AG09309 (cell line): ENCODE measurements at regions not wholly inside any gene's neighbourhood (a gene's known extent, or its start where the extent isn't known, plus 50 kb on each side); places are given as distances from the start of the nearest gene placed in this dataset.
A peak's percentile ranks its signal among the peaks of the same experiment; 100 is the strongest.

Experiments
- DNase-seq: peaks from one replicate; pipeline ENCODE4 v3.0.0-alpha.2; 2010; ENCODE audit warnings: low read depth
- H3K4me3 ChIP-seq: 2 replicates; pipeline ENCODE4 v1.5.1; 2011; ENCODE audit warnings: mild to moderate bottlenecking, low read depth, low read length, moderate library complexity; ENCODE audit not compliant: control insufficient read depth
- TF ChIP-seq, protein P1 (sequence below): IDR thresholded peaks from 2 replicates; pipeline ENCODE4 v1.5.1; 2011; ENCODE audit warnings: mild to moderate bottlenecking, low read depth, low read length, inconsistent platforms; ENCODE audit not compliant: insufficient read depth, control insufficient read depth; ENCODE audit errors: missing control alignments

DNA sequence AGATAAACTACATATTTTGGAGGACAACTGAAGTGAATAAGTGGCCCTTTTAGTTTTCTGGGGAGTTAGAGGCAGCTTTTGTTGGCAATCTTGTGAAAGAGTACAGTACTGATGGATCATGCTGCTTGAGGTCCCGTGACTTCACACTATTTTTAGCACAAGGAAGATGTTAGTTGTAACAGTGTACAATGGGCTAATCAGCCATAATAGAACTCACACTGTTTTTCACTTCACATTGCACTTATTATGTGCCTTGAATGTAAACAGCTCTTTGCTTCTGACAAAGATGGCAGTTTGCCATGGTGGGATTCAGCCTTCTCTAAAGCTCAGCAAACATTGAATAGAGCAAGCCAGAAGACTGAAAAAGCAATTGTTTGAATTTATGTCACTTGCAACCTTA, 176.7 kb upstream of the ZNF608 start:
- TF ChIP-seq, protein P1, sequence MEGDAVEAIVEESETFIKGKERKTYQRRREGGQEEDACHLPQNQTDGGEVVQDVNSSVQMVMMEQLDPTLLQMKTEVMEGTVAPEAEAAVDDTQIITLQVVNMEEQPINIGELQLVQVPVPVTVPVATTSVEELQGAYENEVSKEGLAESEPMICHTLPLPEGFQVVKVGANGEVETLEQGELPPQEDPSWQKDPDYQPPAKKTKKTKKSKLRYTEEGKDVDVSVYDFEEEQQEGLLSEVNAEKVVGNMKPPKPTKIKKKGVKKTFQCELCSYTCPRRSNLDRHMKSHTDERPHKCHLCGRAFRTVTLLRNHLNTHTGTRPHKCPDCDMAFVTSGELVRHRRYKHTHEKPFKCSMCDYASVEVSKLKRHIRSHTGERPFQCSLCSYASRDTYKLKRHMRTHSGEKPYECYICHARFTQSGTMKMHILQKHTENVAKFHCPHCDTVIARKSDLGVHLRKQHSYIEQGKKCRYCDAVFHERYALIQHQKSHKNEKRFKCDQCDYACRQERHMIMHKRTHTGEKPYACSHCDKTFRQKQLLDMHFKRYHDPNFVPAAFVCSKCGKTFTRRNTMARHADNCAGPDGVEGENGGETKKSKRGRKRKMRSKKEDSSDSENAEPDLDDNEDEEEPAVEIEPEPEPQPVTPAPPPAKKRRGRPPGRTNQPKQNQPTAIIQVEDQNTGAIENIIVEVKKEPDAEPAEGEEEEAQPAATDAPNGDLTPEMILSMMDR = no peak
- no peak overlapping the region for H3K4me3 ChIP-seq
- no peak for DNase-seq

- TF ChIP-seq, protein P1 = no peak
- no peak overlapping the region for H3K4me3 ChIP-seq
- no peak for DNase-seq
Measured at GRCh38 chr5:124924729-124925128, 178.3 kb upstream of the ZNF608 start.

GRCh38 chr5:124927735-124928134, 181.3 kb upstream of the ZNF608 start:
- no peak overlapping the region for H3K4me3 ChIP-seq
- TF ChIP-seq, protein P1 = no peak
- no peak for DNase-seq

DNA sequence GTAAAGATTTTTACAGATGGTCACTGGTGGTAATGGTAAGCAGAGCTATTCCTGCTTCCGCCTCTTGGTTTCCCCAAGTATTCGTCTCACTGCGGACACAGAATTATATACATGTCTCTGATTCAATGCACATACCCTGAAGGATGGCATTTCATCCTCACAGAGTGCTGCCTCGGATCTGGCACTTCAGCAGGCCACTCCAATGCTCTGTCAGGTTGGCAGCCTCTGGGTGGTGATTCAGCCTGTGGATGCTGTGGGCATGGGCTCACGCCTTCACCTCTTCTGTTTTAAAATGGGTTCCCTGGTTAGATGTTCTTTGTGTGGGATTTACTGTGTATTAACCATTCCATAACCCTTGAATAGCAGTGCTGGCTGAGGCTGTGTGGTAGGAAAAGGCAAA, 182.6 kb upstream of the ZNF608 start:
- TF ChIP-seq, protein P1 = no peak
- no peak overlapping the region for H3K4me3 ChIP-seq
- DNase-seq = no peak

DNA sequence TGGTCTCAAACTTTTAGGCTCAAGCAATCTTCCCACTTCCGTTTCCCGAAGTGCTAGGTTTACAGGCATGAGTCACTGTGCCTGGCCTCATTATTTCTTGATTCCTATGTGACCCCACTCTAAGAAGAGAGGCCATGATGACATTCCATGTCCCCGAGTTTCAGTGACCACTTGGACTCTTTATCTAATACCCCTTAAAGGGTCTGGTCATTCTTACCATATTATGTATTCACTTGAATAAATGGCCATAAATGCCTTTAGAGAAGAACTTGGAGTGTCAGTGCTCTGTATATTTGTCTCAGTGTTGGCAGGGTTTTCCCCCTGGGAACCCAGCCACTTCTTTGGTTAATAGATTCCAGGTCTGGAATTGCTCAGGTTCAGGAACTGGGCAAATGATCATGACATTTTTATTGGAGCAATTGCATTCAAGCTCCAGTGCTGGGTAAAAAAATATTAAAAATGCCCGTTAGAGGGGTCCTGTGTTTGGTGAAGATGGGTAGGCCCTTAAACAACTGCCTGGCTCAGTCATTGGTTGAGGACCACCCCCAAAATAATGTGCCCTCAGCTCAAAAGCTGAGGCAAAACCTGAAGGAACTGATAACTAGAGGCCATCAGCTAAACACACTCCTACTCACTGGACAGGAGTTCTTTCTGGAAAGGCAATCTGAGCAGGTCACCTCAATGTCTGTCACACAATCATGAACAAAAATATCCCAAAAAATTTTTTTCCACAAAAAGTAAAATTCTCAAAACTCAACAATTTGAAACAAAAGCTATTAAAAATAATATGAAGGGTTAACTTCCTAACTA, 186.6 kb upstream of the ZNF608 start:
- peak; percentile 39 for DNase-seq
- TF ChIP-seq, protein P1 = no peak
- H3K4me3 ChIP-seq = no peak overlapping the region

DNA sequence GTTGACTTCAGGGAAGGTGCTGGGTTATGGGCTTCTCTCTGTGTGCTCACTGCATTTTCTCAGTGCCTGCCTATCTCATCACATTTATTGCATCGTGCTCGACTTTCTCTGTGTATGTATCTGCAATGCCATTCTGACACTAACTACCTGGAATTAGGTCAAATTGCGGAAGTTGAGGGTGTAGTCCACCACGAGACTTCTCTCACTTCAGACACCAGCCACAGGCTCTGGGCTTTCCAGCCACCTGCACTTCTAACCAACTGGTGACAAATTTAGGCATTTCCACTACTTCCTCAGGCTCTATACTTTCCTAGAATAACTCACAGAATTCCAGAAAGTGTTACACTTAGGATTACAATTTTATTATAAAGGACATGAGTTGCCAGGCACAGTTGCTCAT, 188.6 kb upstream of the ZNF608 start:
- TF ChIP-seq, protein P1 = no peak
- DNase-seq = no peak

More for the DNA sequence above, 188.6 kb upstream of the ZNF608 start:
- H3K4me3 ChIP-seq = no peak overlapping the region
